ENCODE measurements at regions not wholly inside any gene's neighbourhood (a gene's known extent, or its start where the extent isn't known, plus 50 kb on each side); places are given as distances from the start of the nearest gene placed in this dataset.

DNA sequence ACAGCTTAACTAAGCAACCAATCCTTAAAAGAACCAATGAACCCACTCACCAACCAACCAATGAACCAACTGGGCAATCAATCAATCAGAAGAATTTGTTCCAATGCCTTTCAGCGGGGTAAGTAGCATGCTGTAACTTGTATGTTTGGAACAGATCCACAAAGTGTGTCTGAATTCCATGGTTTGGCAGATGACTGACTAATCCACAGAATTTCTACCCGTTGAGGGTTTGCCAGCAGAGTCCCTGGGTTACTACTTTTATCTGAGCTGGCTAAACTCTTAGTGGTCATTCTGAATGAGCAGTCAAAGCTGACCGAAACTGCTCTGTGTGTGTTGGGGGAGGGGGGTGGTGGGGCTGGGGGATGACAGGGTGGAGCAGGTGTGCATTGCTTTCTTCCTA lies 125.0 kb upstream of the JAG1 start:
- BruUV-seq (replicated peaks): no TSS peak
- Histone ChIP-seq H3K27me3 (ENCODE audit: control insufficient read depth in 1 of 2, insufficient read depth in 2 of 2, low read length in 2 of 2) (peaks cover 8 to 29% of the 10 kb centered on the region in 2 experiments), H2AFZ (ENCODE audit: low read length) (no peak overlapping the region), H4K20me1 (ENCODE audit: insufficient read depth, low read length) (no peaks in the 10 kb centered on the region), H3K4me1 (ENCODE audit: insufficient read depth, low read length) (peaks cover 11% of the 10 kb centered on the region), H3K79me2 (ENCODE audit: insufficient read depth, low read length) (no peaks in the 10 kb centered on the region), H3K4me3 (replicated peaks in 1 of 3; ENCODE audit: insufficient read depth in 1 of 3, low read depth in 2 of 3, low read length in 3 of 3) (no peak overlapping the region), H3K4me2 (ENCODE audit: low read depth, low read length) (no peak overlapping the region), H3K9me3 (ENCODE audit: low read length) (no peaks in the 10 kb centered on the region), H3K9ac (ENCODE audit: insufficient read depth, low read depth, low read length) (no peak overlapping the region), H3K27ac (ENCODE audit: extremely low read length, insufficient read depth, low read length) (no peak overlapping the region), H3K36me3 (replicated peaks in 1 of 2; ENCODE audit: control insufficient read depth in 1 of 2, insufficient read depth in 2 of 2, low read length in 2 of 2) (no peaks in the 10 kb centered on the region)
- 35% methylated on average over 3 of the region's 3 CpGs for WGBS (ENCODE audit: low lambda C conversion rate)
- no peak for FAIRE-seq
- intact Hi-C loops (cut with micrococcal nuclease; ENCODE audit: unreplicated experiment): no loop called here
- CTCF ChIA-PET (ENCODE audit: low intra/inter-chr PET ratio, low total read pairs): no interaction called here
- in situ Hi-C loops (cut with HindIII; ENCODE audit: extremely low pct_ligation_motif_present, low pct_unique_long_range_greater_than_20kb): no loop called here
- POLR2A ChIA-PET: no interaction called here
- no peak for ATAC-seq
- TF ChIP-seq CHD2 (IDR thresholded peaks at IDR 0.05; ENCODE audit: low read depth, low read length): no peak
- DNase-seq (ENCODE audit: low spot score): no peak

DNA sequence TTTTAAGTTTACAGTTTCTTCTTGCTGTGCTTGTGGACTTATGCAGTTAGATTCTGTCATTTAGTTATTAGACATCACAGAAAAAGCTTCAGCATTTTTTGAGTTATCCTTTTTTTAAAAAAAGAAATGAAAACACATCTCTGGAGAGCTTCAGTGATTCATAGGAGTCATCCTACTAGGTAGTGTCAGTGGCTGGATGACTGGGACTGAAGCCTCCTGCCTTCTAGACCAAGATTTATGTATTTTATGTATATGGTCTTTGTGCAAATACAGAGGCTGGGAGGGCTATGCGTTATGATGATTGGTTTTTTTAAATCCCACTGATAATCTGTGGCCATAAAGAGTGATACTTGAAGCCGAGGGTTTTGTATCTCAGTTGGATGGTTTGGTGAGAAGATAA lies 125.9 kb upstream of the JAG1 start:
- peaks cover 11% of the 10 kb centered on the region for H3K4me1 ChIP-seq (ENCODE audit: insufficient read depth, low read length)
- no peak overlapping the region for H3K4me2 ChIP-seq (ENCODE audit: low read depth, low read length)
- ChIA-PET POLR2A (interaction anchor here (0.7 kb wide), 1 partner anchor 127 kb away, joined by 3 read pairs; no protein-coding TSS in a partner anchor), CTCF (ENCODE audit: low intra/inter-chr PET ratio, low total read pairs) (no interaction called here)
- FAIRE-seq: no peak
- TF ChIP-seq, protein P1, sequence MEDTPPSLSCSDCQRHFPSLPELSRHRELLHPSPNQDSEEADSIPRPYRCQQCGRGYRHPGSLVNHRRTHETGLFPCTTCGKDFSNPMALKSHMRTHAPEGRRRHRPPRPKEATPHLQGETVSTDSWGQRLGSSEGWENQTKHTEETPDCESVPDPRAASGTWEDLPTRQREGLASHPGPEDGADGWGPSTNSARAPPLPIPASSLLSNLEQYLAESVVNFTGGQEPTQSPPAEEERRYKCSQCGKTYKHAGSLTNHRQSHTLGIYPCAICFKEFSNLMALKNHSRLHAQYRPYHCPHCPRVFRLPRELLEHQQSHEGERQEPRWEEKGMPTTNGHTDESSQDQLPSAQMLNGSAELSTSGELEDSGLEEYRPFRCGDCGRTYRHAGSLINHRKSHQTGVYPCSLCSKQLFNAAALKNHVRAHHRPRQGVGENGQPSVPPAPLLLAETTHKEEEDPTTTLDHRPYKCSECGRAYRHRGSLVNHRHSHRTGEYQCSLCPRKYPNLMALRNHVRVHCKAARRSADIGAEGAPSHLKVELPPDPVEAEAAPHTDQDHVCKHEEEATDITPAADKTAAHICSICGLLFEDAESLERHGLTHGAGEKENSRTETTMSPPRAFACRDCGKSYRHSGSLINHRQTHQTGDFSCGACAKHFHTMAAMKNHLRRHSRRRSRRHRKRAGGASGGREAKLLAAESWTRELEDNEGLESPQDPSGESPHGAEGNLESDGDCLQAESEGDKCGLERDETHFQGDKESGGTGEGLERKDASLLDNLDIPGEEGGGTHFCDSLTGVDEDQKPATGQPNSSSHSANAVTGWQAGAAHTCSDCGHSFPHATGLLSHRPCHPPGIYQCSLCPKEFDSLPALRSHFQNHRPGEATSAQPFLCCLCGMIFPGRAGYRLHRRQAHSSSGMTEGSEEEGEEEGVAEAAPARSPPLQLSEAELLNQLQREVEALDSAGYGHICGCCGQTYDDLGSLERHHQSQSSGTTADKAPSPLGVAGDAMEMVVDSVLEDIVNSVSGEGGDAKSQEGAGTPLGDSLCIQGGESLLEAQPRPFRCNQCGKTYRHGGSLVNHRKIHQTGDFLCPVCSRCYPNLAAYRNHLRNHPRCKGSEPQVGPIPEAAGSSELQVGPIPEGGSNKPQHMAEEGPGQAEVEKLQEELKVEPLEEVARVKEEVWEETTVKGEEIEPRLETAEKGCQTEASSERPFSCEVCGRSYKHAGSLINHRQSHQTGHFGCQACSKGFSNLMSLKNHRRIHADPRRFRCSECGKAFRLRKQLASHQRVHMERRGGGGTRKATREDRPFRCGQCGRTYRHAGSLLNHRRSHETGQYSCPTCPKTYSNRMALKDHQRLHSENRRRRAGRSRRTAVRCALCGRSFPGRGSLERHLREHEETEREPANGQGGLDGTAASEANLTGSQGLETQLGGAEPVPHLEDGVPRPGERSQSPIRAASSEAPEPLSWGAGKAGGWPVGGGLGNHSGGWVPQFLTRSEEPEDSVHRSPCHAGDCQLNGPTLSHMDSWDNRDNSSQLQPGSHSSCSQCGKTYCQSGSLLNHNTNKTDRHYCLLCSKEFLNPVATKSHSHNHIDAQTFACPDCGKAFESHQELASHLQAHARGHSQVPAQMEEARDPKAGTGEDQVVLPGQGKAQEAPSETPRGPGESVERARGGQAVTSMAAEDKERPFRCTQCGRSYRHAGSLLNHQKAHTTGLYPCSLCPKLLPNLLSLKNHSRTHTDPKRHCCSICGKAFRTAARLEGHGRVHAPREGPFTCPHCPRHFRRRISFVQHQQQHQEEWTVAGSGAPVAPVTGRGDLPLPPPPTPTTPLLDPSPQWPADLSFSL (CRISPR knock-in tag; IDR thresholded peaks at IDR 0.05): no peak
- TF ChIP-seq GZF1 (CRISPR knock-in tag; IDR thresholded peaks at IDR 0.05): no peak
- TF ChIP-seq, protein P2, sequence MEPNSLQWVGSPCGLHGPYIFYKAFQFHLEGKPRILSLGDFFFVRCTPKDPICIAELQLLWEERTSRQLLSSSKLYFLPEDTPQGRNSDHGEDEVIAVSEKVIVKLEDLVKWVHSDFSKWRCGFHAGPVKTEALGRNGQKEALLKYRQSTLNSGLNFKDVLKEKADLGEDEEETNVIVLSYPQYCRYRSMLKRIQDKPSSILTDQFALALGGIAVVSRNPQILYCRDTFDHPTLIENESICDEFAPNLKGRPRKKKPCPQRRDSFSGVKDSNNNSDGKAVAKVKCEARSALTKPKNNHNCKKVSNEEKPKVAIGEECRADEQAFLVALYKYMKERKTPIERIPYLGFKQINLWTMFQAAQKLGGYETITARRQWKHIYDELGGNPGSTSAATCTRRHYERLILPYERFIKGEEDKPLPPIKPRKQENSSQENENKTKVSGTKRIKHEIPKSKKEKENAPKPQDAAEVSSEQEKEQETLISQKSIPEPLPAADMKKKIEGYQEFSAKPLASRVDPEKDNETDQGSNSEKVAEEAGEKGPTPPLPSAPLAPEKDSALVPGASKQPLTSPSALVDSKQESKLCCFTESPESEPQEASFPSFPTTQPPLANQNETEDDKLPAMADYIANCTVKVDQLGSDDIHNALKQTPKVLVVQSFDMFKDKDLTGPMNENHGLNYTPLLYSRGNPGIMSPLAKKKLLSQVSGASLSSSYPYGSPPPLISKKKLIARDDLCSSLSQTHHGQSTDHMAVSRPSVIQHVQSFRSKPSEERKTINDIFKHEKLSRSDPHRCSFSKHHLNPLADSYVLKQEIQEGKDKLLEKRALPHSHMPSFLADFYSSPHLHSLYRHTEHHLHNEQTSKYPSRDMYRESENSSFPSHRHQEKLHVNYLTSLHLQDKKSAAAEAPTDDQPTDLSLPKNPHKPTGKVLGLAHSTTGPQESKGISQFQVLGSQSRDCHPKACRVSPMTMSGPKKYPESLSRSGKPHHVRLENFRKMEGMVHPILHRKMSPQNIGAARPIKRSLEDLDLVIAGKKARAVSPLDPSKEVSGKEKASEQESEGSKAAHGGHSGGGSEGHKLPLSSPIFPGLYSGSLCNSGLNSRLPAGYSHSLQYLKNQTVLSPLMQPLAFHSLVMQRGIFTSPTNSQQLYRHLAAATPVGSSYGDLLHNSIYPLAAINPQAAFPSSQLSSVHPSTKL (CRISPR knock-in tag; IDR thresholded peaks at IDR 0.05): no peak
- no peaks in the 10 kb centered on the region for H4K20me1 ChIP-seq (ENCODE audit: insufficient read depth, low read length)
- H3K9me3 ChIP-seq (ENCODE audit: low read length): no peaks in the 10 kb centered on the region
- no peaks in the 10 kb centered on the region for H3K36me3 ChIP-seq (replicated peaks in 1 of 2; ENCODE audit: control insufficient read depth in 1 of 2, insufficient read depth in 2 of 2, low read length in 2 of 2)
- ATAC-seq: no peak; the same call in 2 of the 3 replicates
- no peak overlapping the region for H3K4me3 ChIP-seq (replicated peaks in 1 of 3; ENCODE audit: insufficient read depth in 1 of 3, low read depth in 2 of 3, low read length in 3 of 3)
- in situ Hi-C loops (cut with HindIII; ENCODE audit: extremely low pct_ligation_motif_present, low pct_unique_long_range_greater_than_20kb): no loop called here
- WGBS (ENCODE audit: low lambda C conversion rate): 31% methylated on average over 2 of the region's 2 CpGs
- no peak for DNase-seq (ENCODE audit: low spot score)
- H2AFZ ChIP-seq (ENCODE audit: low read length): no peak overlapping the region
- H3K27ac ChIP-seq (ENCODE audit: extremely low read length, insufficient read depth, low read length): no peak overlapping the region
- BruUV-seq (replicated peaks): no TSS peak
- H3K9ac ChIP-seq (ENCODE audit: insufficient read depth, low read depth, low read length): no peak overlapping the region
- H3K79me2 ChIP-seq (ENCODE audit: insufficient read depth, low read length): no peaks in the 10 kb centered on the region
- intact Hi-C loops (cut with micrococcal nuclease; ENCODE audit: unreplicated experiment): no loop called here
- peaks cover 5 to 24% of the 10 kb centered on the region in 2 experiments for H3K27me3 ChIP-seq (ENCODE audit: control insufficient read depth in 1 of 2, insufficient read depth in 2 of 2, low read length in 2 of 2)
